ENCODE measurements at regions not wholly inside any gene's neighbourhood (a gene's known extent, or its start where the extent isn't known, plus 50 kb on each side); places are given as distances from the start of the nearest gene placed in this dataset.

DNA sequence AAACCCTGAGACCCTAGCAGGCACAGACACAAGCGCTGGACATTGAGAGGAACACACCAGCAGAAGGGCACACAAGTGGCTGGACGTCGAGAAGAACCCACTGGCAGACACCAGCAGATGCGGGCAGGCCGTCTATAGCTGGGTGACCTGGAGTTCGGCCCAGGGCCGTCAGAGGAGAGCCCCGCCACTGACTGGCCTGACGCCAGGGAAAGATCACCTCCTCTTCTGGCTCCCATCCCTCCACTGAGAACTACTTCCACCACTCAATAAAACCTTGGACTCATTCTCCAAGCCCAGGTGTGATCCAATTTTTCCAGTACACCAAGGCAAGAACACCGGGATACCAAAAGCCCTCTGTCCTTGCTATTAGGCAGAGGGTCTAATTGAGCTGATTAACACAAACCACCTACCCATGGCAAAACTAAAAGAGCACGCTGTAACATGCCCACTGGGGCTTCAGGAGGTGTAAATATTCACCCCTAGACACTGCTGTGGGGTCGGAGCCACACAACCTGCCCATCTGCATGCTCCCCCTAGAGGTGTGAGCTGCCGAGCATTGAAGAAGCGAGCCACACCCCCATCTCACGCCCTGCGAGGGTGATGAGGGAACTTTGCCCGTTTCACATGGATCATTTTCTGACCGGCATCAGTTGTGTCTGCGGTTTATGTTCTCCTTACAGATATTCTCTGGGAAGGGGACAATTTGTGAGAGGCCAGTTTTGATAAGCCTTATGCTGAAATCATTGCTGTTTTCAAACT lies 104.8 kb downstream of the HLX start:
- TF ChIP-seq, protein P1, sequence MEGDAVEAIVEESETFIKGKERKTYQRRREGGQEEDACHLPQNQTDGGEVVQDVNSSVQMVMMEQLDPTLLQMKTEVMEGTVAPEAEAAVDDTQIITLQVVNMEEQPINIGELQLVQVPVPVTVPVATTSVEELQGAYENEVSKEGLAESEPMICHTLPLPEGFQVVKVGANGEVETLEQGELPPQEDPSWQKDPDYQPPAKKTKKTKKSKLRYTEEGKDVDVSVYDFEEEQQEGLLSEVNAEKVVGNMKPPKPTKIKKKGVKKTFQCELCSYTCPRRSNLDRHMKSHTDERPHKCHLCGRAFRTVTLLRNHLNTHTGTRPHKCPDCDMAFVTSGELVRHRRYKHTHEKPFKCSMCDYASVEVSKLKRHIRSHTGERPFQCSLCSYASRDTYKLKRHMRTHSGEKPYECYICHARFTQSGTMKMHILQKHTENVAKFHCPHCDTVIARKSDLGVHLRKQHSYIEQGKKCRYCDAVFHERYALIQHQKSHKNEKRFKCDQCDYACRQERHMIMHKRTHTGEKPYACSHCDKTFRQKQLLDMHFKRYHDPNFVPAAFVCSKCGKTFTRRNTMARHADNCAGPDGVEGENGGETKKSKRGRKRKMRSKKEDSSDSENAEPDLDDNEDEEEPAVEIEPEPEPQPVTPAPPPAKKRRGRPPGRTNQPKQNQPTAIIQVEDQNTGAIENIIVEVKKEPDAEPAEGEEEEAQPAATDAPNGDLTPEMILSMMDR (IDR thresholded peaks at IDR 0.05) = no peak
- TF ChIP-seq POLR2A (IDR thresholded peaks at IDR 0.05) = no peak

Measured in Peyer's patch (tissue), 4 donors.